ENCODE measurements at regions not wholly inside any gene's neighbourhood (a gene's known extent, or its start where the extent isn't known, plus 50 kb on each side); places are given as distances from the start of the nearest gene placed in this dataset.

DNA sequence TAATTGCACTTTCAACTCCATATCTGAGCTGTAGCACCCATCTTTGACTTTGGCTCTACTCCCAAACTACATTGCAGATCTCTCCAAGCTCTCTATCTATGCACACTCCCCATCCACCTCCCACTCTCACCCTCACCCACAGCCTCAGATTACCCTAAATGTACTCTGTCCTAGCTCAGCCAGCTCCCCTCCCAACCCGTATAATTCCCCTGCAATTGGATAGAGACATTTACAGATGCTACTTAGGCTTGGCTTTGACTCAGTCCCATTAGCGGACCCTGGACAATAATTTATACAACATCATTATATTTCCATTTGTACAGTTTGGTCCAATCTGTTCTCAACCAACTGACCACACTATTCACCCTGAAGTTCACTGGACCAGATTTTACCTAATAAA is 338.9 kb upstream of the ANO3 start:
- H3K9me3 ChIP-seq (ENCODE audit: control insufficient read depth in 4 of 4, insufficient read depth in 3 of 4, low read length in 3 of 4), result no peaks in the 10 kb centered on the region
- DNase-seq (peak in 1 of 3 donors; percentile 32), ATAC-seq (ENCODE audit: insufficient read depth, low FRiP score) (no peak)
- H3K27me3 ChIP-seq (ENCODE audit: control insufficient read depth in 3 of 3, insufficient read depth in 3 of 3, low read length in 2 of 3), result no peaks in the 10 kb centered on the region
- TF ChIP-seq, protein P1, sequence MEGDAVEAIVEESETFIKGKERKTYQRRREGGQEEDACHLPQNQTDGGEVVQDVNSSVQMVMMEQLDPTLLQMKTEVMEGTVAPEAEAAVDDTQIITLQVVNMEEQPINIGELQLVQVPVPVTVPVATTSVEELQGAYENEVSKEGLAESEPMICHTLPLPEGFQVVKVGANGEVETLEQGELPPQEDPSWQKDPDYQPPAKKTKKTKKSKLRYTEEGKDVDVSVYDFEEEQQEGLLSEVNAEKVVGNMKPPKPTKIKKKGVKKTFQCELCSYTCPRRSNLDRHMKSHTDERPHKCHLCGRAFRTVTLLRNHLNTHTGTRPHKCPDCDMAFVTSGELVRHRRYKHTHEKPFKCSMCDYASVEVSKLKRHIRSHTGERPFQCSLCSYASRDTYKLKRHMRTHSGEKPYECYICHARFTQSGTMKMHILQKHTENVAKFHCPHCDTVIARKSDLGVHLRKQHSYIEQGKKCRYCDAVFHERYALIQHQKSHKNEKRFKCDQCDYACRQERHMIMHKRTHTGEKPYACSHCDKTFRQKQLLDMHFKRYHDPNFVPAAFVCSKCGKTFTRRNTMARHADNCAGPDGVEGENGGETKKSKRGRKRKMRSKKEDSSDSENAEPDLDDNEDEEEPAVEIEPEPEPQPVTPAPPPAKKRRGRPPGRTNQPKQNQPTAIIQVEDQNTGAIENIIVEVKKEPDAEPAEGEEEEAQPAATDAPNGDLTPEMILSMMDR (IDR thresholded peaks at IDR 0.05; ENCODE audit: control extremely low read depth, extremely low read depth), result no peak
- 87 to 91% methylated on average over 2 of the region's 2 CpGs for WGBS, 2 donors
- H3K36me3 ChIP-seq (ENCODE audit: control insufficient read depth in 4 of 4, insufficient read depth in 4 of 4, low read length in 4 of 4), result no peaks in the 10 kb centered on the region
- no peak overlapping the region for H3K9ac ChIP-seq (ENCODE audit: insufficient read depth in 1 of 2, low read length in 2 of 2)
- H3K4me1 ChIP-seq (ENCODE audit: control insufficient read depth in 5 of 5, insufficient read depth in 5 of 5, low read length in 5 of 5), result peaks cover 0 to 34% (median 0%) of the 10 kb centered on the region in 5 donors
- H3K4me3 ChIP-seq, result no peak overlapping the region
- H3K27ac ChIP-seq (ENCODE audit: low read depth in 1 of 2, low read length in 1 of 2), result no peak overlapping the region

DNA sequence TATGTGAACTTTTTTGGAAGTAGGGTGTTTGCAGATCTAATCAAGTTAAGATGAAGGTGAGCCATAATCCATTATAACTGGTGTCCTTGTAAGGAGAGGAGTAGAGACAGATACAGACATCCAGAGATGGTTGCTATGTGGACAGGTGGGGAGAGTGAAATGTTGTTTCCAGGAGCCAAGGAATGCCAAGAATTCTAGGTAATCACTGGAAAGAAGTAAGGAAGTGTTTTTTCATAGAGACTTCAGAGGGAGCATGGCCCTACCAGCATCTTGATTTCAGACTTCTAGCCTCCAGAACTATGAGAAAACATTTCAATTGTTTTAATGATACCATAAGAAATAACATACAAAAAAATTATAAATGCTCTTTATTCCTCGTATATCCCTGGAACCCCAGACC is 320.5 kb upstream of the ANO3 start:
- no peak overlapping the region for H3K4me3 ChIP-seq
- 82 to 85% methylated on average over 1 of the region's 1 CpG for WGBS, 2 donors
- ATAC-seq (ENCODE audit: insufficient read depth, low FRiP score) (no peak), DNase-seq (no peak)
- no peak overlapping the region for H3K27ac ChIP-seq (ENCODE audit: low read depth in 1 of 2, low read length in 1 of 2)
- no peaks in the 10 kb centered on the region for H3K36me3 ChIP-seq (ENCODE audit: control insufficient read depth in 4 of 4, insufficient read depth in 4 of 4, low read length in 4 of 4)
- no peaks in the 10 kb centered on the region for H3K27me3 ChIP-seq (ENCODE audit: control insufficient read depth in 3 of 3, insufficient read depth in 3 of 3, low read length in 2 of 3)
- no peak overlapping the region for H3K9ac ChIP-seq (ENCODE audit: insufficient read depth in 1 of 2, low read length in 2 of 2)
- TF ChIP-seq, protein P1 (IDR thresholded peaks at IDR 0.05; ENCODE audit: control extremely low read depth, extremely low read depth), result no peak
- no peaks in the 10 kb centered on the region for H3K9me3 ChIP-seq (ENCODE audit: control insufficient read depth in 4 of 4, insufficient read depth in 3 of 4, low read length in 3 of 4)
- no peaks in the 10 kb centered on the region for H3K4me1 ChIP-seq (ENCODE audit: control insufficient read depth in 5 of 5, insufficient read depth in 5 of 5, low read length in 5 of 5)

DNA sequence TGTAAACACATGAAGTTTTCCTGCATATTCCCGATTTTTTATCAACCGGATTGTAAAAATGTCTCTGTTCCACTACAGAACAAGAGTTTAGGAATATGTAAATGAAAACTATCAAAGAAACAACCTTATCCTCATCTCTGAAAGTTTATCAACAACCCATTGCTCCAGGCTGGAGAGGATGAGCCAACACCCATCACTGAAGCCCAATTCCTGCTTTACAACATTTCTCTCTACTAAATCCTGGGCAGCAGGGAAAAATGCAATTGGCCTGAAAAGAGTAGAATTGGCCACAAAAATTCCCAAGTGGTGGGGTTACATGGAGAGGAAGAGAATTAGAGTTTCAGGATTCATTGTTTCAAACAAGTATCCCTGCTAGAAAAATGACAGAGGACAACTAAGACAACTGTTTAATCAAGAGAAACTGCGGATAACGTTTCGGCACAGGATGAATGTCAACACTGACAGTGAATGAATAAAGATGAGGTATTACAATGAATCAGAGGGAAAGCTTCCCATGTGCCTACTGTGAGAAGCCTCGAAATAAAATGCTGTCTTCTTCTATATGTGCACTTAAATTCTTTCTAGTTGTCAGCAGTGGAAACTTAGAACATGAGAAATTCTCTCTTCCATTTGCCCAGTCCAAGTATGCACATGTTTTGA is 317.3 kb upstream of the ANO3 start:
- H3K36me3 ChIP-seq (ENCODE audit: control insufficient read depth in 4 of 4, insufficient read depth in 4 of 4, low read length in 4 of 4), result no peaks in the 10 kb centered on the region
- ATAC-seq (ENCODE audit: insufficient read depth, low FRiP score), result no peak
- H3K27me3 ChIP-seq (ENCODE audit: control insufficient read depth in 3 of 3, insufficient read depth in 3 of 3, low read length in 2 of 3), result no peaks in the 10 kb centered on the region
- H3K4me3 ChIP-seq, result no peak overlapping the region
- TF ChIP-seq, protein P1 (IDR thresholded peaks at IDR 0.05; ENCODE audit: control extremely low read depth, extremely low read depth), result no peak
- no peaks in the 10 kb centered on the region for H3K9me3 ChIP-seq (ENCODE audit: control insufficient read depth in 4 of 4, insufficient read depth in 3 of 4, low read length in 3 of 4)
- no peak overlapping the region for H3K9ac ChIP-seq (ENCODE audit: insufficient read depth in 1 of 2, low read length in 2 of 2)
- H3K4me1 ChIP-seq (ENCODE audit: control insufficient read depth in 5 of 5, insufficient read depth in 5 of 5, low read length in 5 of 5), result peaks cover 0 to 24% (median 13%) of the 10 kb centered on the region in 5 donors
- H3K27ac ChIP-seq (ENCODE audit: low read depth in 1 of 2, low read length in 1 of 2), result no peak overlapping the region
- no peak for DNase-seq
- 86% methylated on average over 6 of the region's 6 CpGs for WGBS, 2 donors
